H1 (cell line): ENCODE measurements at regions not wholly inside any gene's neighbourhood (a gene's known extent, or its start where the extent isn't known, plus 50 kb on each side); places are given as distances from the start of the nearest gene placed in this dataset.

Source experiments
- CTCF ChIA-PET: fragments of 300-600 bp; sonication (Branson Sonifier 250); formaldehyde crosslinking; loops from one replicate; lab custom pipeline; 2021; ENCODE audit not compliant: partially characterized antibody; lab: Charles Lee
- POLR2A ChIA-PET: fragments of 300-600 bp; sonication (Branson Sonifier 250); formaldehyde crosslinking; loops from one replicate; lab custom pipeline; 2021; ENCODE audit warnings: inconsistent platforms; ENCODE audit not compliant: partially characterized antibody; lab: Charles Lee
- DNase-seq, 2 experiments: peaks; one replicate each; pipeline versions ENCODE4 v3.0.0 to v3.0.0-alpha.2; 2010 to 2022; ENCODE audit warnings: low spot score in 2 of 2, low read depth in 1 of 2, mixed read lengths in 1 of 2
- FAIRE-seq: peaks from 2 replicates; lab custom pipeline; 2011; peaks lifted over from hg19 to GRCh38; lab: Jason Lieb, UNC
- H2AFZ ChIP-seq: 2 replicates; pipeline ENCODE4 v1.8.1; 2012; ENCODE audit warnings: low read length, inconsistent platforms
- H2AK5ac ChIP-seq: 2 replicates; pipeline ENCODE4 v1.6.1; 2013; ENCODE audit warnings: low read depth, low read length
- H2BK120ac ChIP-seq: replicated peaks from 2 replicates; pipeline ENCODE3; 2013; ENCODE audit warnings: low read depth, low read length, inconsistent platforms
- H2BK12ac ChIP-seq: 2 replicates; pipeline ENCODE4 v1.6.1; 2013; ENCODE audit warnings: low read depth, low read length
- H2BK15ac ChIP-seq: 2 replicates; pipeline ENCODE4 v1.6.1; 2013; ENCODE audit warnings: low read length
- H2BK20ac ChIP-seq: 2 replicates; pipeline ENCODE4 v1.6.1; 2013; ENCODE audit warnings: low read length
- H2BK5ac ChIP-seq: 2 replicates; pipeline ENCODE4 v1.6.1; 2013; ENCODE audit warnings: low read depth, low read length
- H3K14ac ChIP-seq: 2 replicates; pipeline ENCODE4 v1.6.1; 2013; ENCODE audit warnings: inconsistent platforms; ENCODE audit not compliant: insufficient read length
- H3K18ac ChIP-seq: 2 replicates; pipeline ENCODE4 v1.6.1; 2013; ENCODE audit warnings: low read length; ENCODE audit errors: extremely low read depth
- H3K23ac ChIP-seq: 2 replicates; pipeline ENCODE4 v1.6.1; 2013; ENCODE audit warnings: inconsistent platforms; ENCODE audit not compliant: insufficient read length
- H3K23me2 ChIP-seq: 2 replicates; pipeline ENCODE4 v1.6.1; 2013; ENCODE audit warnings: low read depth, low read length
- H3K27ac ChIP-seq: 2 replicates; pipeline ENCODE4 v1.6.1; 2011; ENCODE audit warnings: low read depth, low read length, inconsistent platforms
- H3K27me3 ChIP-seq, 4 experiments: replicated peaks in 1 of 4; 1 replicate in 1 of 4; 2 replicates in 3 of 4; pipeline versions ENCODE4 v1.6.1 to v1.8.1; 2011 to 2013; ENCODE audit warnings: low read length in 3 of 4, mild to moderate bottlenecking in 3 of 4, inconsistent platforms in 2 of 4, mixed read lengths in 2 of 4, moderate library complexity in 1 of 4; ENCODE audit not compliant: control insufficient read depth in 3 of 4, insufficient read depth in 3 of 4; ENCODE audit errors: extremely low read depth in 1 of 4
- H3K36me3 ChIP-seq, 4 experiments: 2 replicates each; pipeline versions ENCODE4 v1.6.1 to v1.8.1; 2011 to 2013; ENCODE audit warnings: mild to moderate bottlenecking in 4 of 4, low read length in 3 of 4, moderate library complexity in 2 of 4, control low read depth in 1 of 4, inconsistent platforms in 1 of 4; ENCODE audit not compliant: insufficient read depth in 4 of 4, control insufficient read depth in 2 of 4
- H3K4ac ChIP-seq: replicated peaks from 2 replicates; pipeline ENCODE3; 2013; ENCODE audit warnings: low read length, low read depth, mixed read lengths, inconsistent platforms; ENCODE audit not compliant: insufficient read length
- H3K4me1 ChIP-seq, 4 experiments: replicated peaks in 1 of 4; 1 replicate in 1 of 4; 2 replicates in 3 of 4; pipeline versions ENCODE4 v1.6.1 to v1.8.1; 2011 to 2013; ENCODE audit warnings: low read length in 3 of 4, inconsistent platforms in 2 of 4, mixed read lengths in 1 of 4; ENCODE audit not compliant: insufficient read depth in 4 of 4, control insufficient read depth in 3 of 4
- H3K4me2 ChIP-seq, 2 experiments: 2 replicates each; pipeline versions ENCODE4 v1.6.1 to v1.8.1; 2011 to 2013; ENCODE audit warnings: low read depth in 2 of 2, low read length in 2 of 2, control low read depth in 1 of 2, inconsistent platforms in 1 of 2, mild to moderate bottlenecking in 1 of 2; ENCODE audit not compliant: insufficient read depth in 1 of 2
- H3K4me3 ChIP-seq, 4 experiments: fragments of 200-600, 300-600 bp in 1 of 4; sonication (generic), shearing (Covaris generic), sonication (Bioruptor Twin) in 1 of 4; 2 replicates each; pipeline versions ENCODE4 v1.5.1 to v1.8.1; 2011 to 2016; ENCODE audit warnings: low read length in 4 of 4, low read depth in 3 of 4, control low read depth in 2 of 4, inconsistent platforms in 2 of 4, mild to moderate bottlenecking in 2 of 4, mixed read lengths in 1 of 4, moderate library complexity in 1 of 4; ENCODE audit not compliant: insufficient read depth in 2 of 4; ENCODE audit errors: extremely low read depth in 1 of 4
- H3K56ac ChIP-seq: replicated peaks from 2 replicates; pipeline ENCODE3; 2013; ENCODE audit warnings: low read depth, mild to moderate bottlenecking, mixed read lengths, low read length, inconsistent platforms; ENCODE audit not compliant: insufficient read length
- H3K79me1 ChIP-seq: 2 replicates; pipeline ENCODE4 v1.6.1; 2013; ENCODE audit warnings: low read depth, low read length, control low read depth
- H3K79me2 ChIP-seq, 2 experiments: 2 replicates each; pipeline versions ENCODE4 v1.6.1 to v1.8.1; 2012 to 2013; ENCODE audit warnings: low read length in 2 of 2, mild to moderate bottlenecking in 2 of 2, inconsistent platforms in 1 of 2; ENCODE audit not compliant: insufficient read depth in 2 of 2, control insufficient read depth in 1 of 2
- H3K9ac ChIP-seq, 4 experiments: replicated peaks in 1 of 4; 1 replicate in 1 of 4; 2 replicates in 3 of 4; pipeline versions ENCODE4 v1.6.1 to v1.8.1; 2011 to 2013; ENCODE audit warnings: low read depth in 3 of 4, low read length in 3 of 4, control low read depth in 2 of 4, mild to moderate bottlenecking in 2 of 4, moderate library complexity in 2 of 4, inconsistent platforms in 1 of 4; ENCODE audit errors: extremely low read depth in 1 of 4
- H3K9me3 ChIP-seq, 2 experiments: 2 replicates each; pipeline versions ENCODE4 v1.6.1 to v1.8.1; 2012 to 2013; ENCODE audit warnings: mild to moderate bottlenecking in 2 of 2, moderate library complexity in 2 of 2, control low read depth in 1 of 2, inconsistent platforms in 1 of 2, low read depth in 1 of 2, low read length in 1 of 2, mixed read lengths in 1 of 2; ENCODE audit not compliant: insufficient read depth in 2 of 2
- H4K20me1 ChIP-seq, 2 experiments: replicated peaks in 1 of 2; 2 replicates each; pipeline versions ENCODE3 to v1.8.1; 2011 to 2013; ENCODE audit warnings: inconsistent platforms in 2 of 2, low read length in 2 of 2, mild to moderate bottlenecking in 1 of 2; ENCODE audit not compliant: insufficient read depth in 2 of 2, control insufficient read depth in 1 of 2
- H4K5ac ChIP-seq: 2 replicates; pipeline ENCODE4 v1.6.1; 2013; ENCODE audit warnings: low read length, low read depth, mixed read lengths, inconsistent platforms; ENCODE audit not compliant: insufficient read length
- H4K8ac ChIP-seq: 2 replicates; pipeline ENCODE4 v1.8.0; 2013; ENCODE audit warnings: mild to moderate bottlenecking, moderate library complexity, low read length, inconsistent platforms; ENCODE audit not compliant: insufficient read depth; ENCODE audit errors: extremely low read depth
- H4K91ac ChIP-seq: replicated peaks from 2 replicates; pipeline ENCODE3; 2013; ENCODE audit warnings: low read length, mixed read lengths, inconsistent platforms; ENCODE audit not compliant: insufficient read length
- CBX8 ChIP-seq: fragments of 300-800, 300-1000 bp; sonication (generic); IDR thresholded peaks from 2 replicates; pipeline ENCODE4 v1.7.1; 2016; ENCODE audit warnings: low read depth, low read length, borderline replicate concordance
- CREB1 ChIP-seq: IDR thresholded peaks from 2 replicates; pipeline ENCODE4 v1.6.1; 2012; ENCODE audit warnings: inconsistent platforms
- EGR1 ChIP-seq: IDR thresholded peaks from 2 replicates; pipeline ENCODE4 v1.6.1; 2011; ENCODE audit warnings: low read depth, low read length, borderline replicate concordance
- KDM5A ChIP-seq: fragments of 200-600 bp; IDR thresholded peaks from 2 replicates; pipeline ENCODE4 v1.7.1; 2012; ENCODE audit warnings: mild to moderate bottlenecking, low read length, inconsistent platforms, mixed read lengths
- POLR2A ChIP-seq, 2 experiments: IDR thresholded peaks; 1 replicate in 1 of 2; 2 replicates in 1 of 2; pipeline ENCODE4 v1.6.1; 2011; ENCODE audit warnings: low read depth in 2 of 2, low read length in 2 of 2, mild to moderate bottlenecking in 2 of 2; ENCODE audit errors: control extremely low read depth in 1 of 2
- RXRA ChIP-seq: IDR thresholded peaks from 2 replicates; pipeline ENCODE4 v1.6.1; 2011; ENCODE audit warnings: low read depth, mild to moderate bottlenecking, low read length, moderate library complexity; ENCODE audit not compliant: insufficient read depth
- SP1 ChIP-seq: IDR thresholded peaks from 2 replicates; pipeline ENCODE4 v1.6.1; 2011; ENCODE audit warnings: low read depth, low read length
- TAF7 ChIP-seq: optimal IDR thresholded peaks from 2 replicates; pipeline ENCODE3; 2011; ENCODE audit warnings: low read depth, mild to moderate bottlenecking, inconsistent platforms, low read length, moderate library complexity, borderline replicate concordance
- TBP ChIP-seq: IDR thresholded peaks from 2 replicates; pipeline ENCODE4 v1.6.1; 2011; ENCODE audit warnings: low read depth, low read length, improper control_type of control experiment
- TCF12 ChIP-seq: IDR thresholded peaks from 2 replicates; pipeline ENCODE4 v1.6.1; 2011; ENCODE audit warnings: low read depth, mild to moderate bottlenecking, low read length
- TEAD4 ChIP-seq: IDR thresholded peaks from 2 replicates; pipeline ENCODE4 v1.6.1; 2012; ENCODE audit warnings: low read depth, low read length, inconsistent platforms, mixed read lengths
- WGBS, 2 experiments: shearing (Covaris generic) in 1 of 2; methylation state at CpG; one replicate each; pipeline versions ENCODE4 v1.1.6 to v1.1.7; 2013 to 2015; ENCODE audit warnings: low lambda C conversion rate in 2 of 2, mixed read lengths in 2 of 2, inconsistent platforms in 1 of 2, low coverage in 1 of 2, missing lambda C conversion rate in 1 of 2; ENCODE audit not compliant: insufficient replicate concordance in 2 of 2, insufficient coverage in 1 of 2, insufficient read length in 1 of 2; ENCODE audit errors: extremely low coverage in 1 of 2, missing lambda C conversion rate in 1 of 2; 5-methylcytosine and 5-hydroxymethylcytosine counted together

DNA sequence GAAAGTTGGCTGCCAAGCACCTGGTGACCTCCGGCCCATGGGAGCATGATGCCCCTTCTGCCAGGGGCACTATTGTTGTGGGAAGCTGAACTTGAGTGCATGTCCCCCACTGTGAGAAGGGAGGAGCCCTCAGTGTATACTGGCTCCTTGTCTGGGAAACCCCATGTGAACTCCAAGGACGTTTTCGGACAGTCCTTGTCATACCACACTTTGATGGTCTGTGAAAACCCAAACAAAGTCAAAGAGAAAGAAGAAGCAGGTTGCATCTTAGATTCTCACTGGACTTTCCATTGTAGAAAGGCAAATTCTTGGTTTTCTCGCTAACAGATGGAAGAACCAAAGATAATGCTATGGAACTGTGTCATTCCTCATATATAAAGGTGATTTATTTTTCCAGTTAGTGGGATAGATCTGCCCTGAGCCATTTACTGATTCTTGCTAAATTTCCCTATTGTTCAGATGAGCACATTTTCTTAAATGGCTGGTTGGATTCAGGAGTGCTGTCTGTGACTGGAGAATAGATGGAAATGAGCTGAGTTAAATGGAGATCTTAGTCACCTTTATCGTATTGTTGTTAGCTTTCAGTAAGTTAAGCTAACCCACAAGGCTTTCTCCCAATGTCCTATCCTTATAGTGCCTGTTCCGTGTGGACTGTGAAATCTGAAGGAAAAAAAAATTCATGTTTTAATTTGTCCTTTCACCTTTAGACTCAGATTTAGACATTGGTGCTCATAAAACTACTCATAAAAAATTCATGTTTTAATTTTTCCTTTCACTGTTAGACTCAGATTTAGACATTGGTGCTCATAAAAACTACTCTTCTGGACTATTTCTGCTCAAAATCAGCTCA, 166.6 kb downstream of the ACTR3 start:
- Histone ChIP-seq H2AFZ (no peak overlapping the region), H2BK120ac (no peak overlapping the region), H3K23me2 (no peaks in the 10 kb centered on the region), H4K20me1 (no peaks in the 10 kb centered on the region), H3K27me3 (peaks cover 0 to 1% (median 0%) of the 10 kb centered on the region in 4 experiments; a peak in 1 of 7 replicates), H2BK5ac (no peak overlapping the region), H3K14ac (no peak overlapping the region), H4K5ac (no peak overlapping the region), H3K9me3 (no peaks in the 10 kb centered on the region), H2AK5ac (no peak overlapping the region), H2BK20ac (no peak overlapping the region), H3K23ac (no peak overlapping the region), H4K8ac (no peak overlapping the region), H3K9ac (no peak overlapping the region), H3K79me2 (no peaks in the 10 kb centered on the region), H3K18ac (no peak overlapping the region), H2BK15ac (no peak overlapping the region), H3K79me1 (no peaks in the 10 kb centered on the region), H3K56ac (no peak overlapping the region), H3K4me3 (no peak overlapping the region), H3K27ac (no peak overlapping the region), H4K91ac (no peak overlapping the region), H3K4me1 (no peaks in the 10 kb centered on the region), H2BK12ac (no peak overlapping the region), H3K4ac (no peak overlapping the region), H3K36me3 (no peaks in the 10 kb centered on the region), H3K4me2 (no peak overlapping the region)
- POLR2A ChIA-PET: no interaction called here
- 92% methylated on average over 6 of the region's 6 CpGs; no CpG with 5 or more reads in 1 of the 2 experiments for WGBS, 2 experiments
- no peak for TF ChIP-seq TBP
- no peak for TF ChIP-seq EGR1
- TF ChIP-seq TCF12: no peak
- TF ChIP-seq SP1: no peak
- no peak for TF ChIP-seq TAF7
- no peak for TF ChIP-seq POLR2A (IDR thresholded peaks at IDR 0.05; ENCODE audit: control extremely low read depth in 1 of 2, low read depth in 2 of 2, low read length in 2 of 2)
- no peak for TF ChIP-seq RXRA
- no peak for TF ChIP-seq CREB1
- no peak for TF ChIP-seq TEAD4
- TF ChIP-seq KDM5A: no peak
- no peak for TF ChIP-seq CBX8
- no peak for FAIRE-seq
- DNase-seq: no peak
- CTCF ChIA-PET: no interaction called here
